Large intestine (tissue), 3 donors: ENCODE measurements at regions not wholly inside any gene's neighbourhood (a gene's known extent, or its start where the extent isn't known, plus 50 kb on each side); places are given as distances from the start of the nearest gene placed in this dataset.

Experiments
- DNase-seq, 2 donors: peaks; one replicate each; pipeline versions ENCODE4 v3.0.0 to v3.0.0-alpha.2; 2013
- H3K27ac ChIP-seq: one replicate; pipeline ENCODE4 v1.5.1; 2013; ENCODE audit warnings: low read length
- H3K27me3 ChIP-seq: 2 replicates; pipeline ENCODE4 v1.6.1; 2013; ENCODE audit warnings: low read length; ENCODE audit not compliant: control insufficient read depth, insufficient read depth
- H3K36me3 ChIP-seq: 2 replicates; pipeline ENCODE4 v1.6.1; 2013; ENCODE audit warnings: low read length; ENCODE audit not compliant: control insufficient read depth, insufficient read depth
- H3K4me1 ChIP-seq: one replicate; pipeline ENCODE4 v1.6.1; 2013; ENCODE audit warnings: low read length; ENCODE audit not compliant: control insufficient read depth, insufficient read depth
- H3K4me3 ChIP-seq: one replicate; pipeline ENCODE4 v1.5.1; 2013; ENCODE audit warnings: low read length
- H3K9me3 ChIP-seq: one replicate; pipeline ENCODE4 v1.6.1; 2013; ENCODE audit warnings: mild to moderate bottlenecking, low read depth, low read length, moderate library complexity; ENCODE audit not compliant: control insufficient read depth
- whole genome bisulfite sequencing: methylation state at CpG from one replicate; pipeline ENCODE4 v1.1.5; 2013; ENCODE audit warnings: low lambda C conversion rate; ENCODE audit not compliant: insufficient coverage; 5-methylcytosine and 5-hydroxymethylcytosine counted together

GRCh38 chr3:101946906-101947305, 97.6 kb downstream of the NFKBIZ start:
- H3K9me3 ChIP-seq: no peaks in the 10 kb centered on the region
- H3K4me1 ChIP-seq: no peaks in the 10 kb centered on the region
- H3K27me3 ChIP-seq: no peaks in the 10 kb centered on the region
- WGBS: 89% methylated on average over 2 of the region's 3 CpGs
- DNase-seq: no peak
- H3K27ac ChIP-seq: no peak overlapping the region
- H3K4me3 ChIP-seq: no peak overlapping the region
- no peaks in the 10 kb centered on the region for H3K36me3 ChIP-seq

- WGBS: no CpG with 5 or more reads among the region's 4 CpGs
- Histone ChIP-seq H3K4me1 (no peaks in the 10 kb centered on the region), H3K36me3 (no peaks in the 10 kb centered on the region), H3K4me3 (no peak overlapping the region), H3K27ac (no peak overlapping the region), H3K9me3 (no peaks in the 10 kb centered on the region), H3K27me3 (no peaks in the 10 kb centered on the region)
- DNase-seq: no peak
Observed at GRCh38 chr3:101950510-101950909, 101.2 kb downstream of the NFKBIZ start.

GRCh38 chr3:101950985-101951733, 101.8 kb downstream of the NFKBIZ start:
- no CpG with 5 or more reads among the region's 1 CpG for WGBS

GRCh38 chr3:101954361-101954760, 105.0 kb downstream of the NFKBIZ start:
- no peaks in the 10 kb centered on the region for H3K9me3 ChIP-seq
- H3K27me3 ChIP-seq: no peaks in the 10 kb centered on the region
- no peaks in the 10 kb centered on the region for H3K36me3 ChIP-seq
- H3K27ac ChIP-seq: no peak overlapping the region
- DNase-seq: no peak
- H3K4me3 ChIP-seq: no peak overlapping the region
- H3K4me1 ChIP-seq: no peaks in the 10 kb centered on the region
- 86% methylated on average over 3 of the region's 6 CpGs for WGBS

More at GRCh38 chr3:101950985-101951733, 101.8 kb downstream of the NFKBIZ start:
- H3K4me3 ChIP-seq: no peak overlapping the region
- no peaks in the 10 kb centered on the region for H3K9me3 ChIP-seq
- no peaks in the 10 kb centered on the region for H3K36me3 ChIP-seq
- H3K27me3 ChIP-seq: no peaks in the 10 kb centered on the region
- no peak overlapping the region for H3K27ac ChIP-seq
- no peaks in the 10 kb centered on the region for H3K4me1 ChIP-seq
- DNase-seq: no peak

GRCh38 chr3:101954936-101955335, 105.6 kb downstream of the NFKBIZ start:
- Histone ChIP-seq H3K27me3 (no peaks in the 10 kb centered on the region), H3K4me1 (no peaks in the 10 kb centered on the region), H3K4me3 (no peak overlapping the region), H3K9me3 (no peaks in the 10 kb centered on the region), H3K27ac (no peak overlapping the region), H3K36me3 (no peaks in the 10 kb centered on the region)
- DNase-seq: no peak
- WGBS: 54% methylated on average over 2 of the region's 3 CpGs

- Histone ChIP-seq H3K4me3 (no peak overlapping the region), H3K27me3 (no peaks in the 10 kb centered on the region), H3K36me3 (no peaks in the 10 kb centered on the region), H3K27ac (no peak overlapping the region), H3K4me1 (no peaks in the 10 kb centered on the region), H3K9me3 (no peaks in the 10 kb centered on the region)
- DNase-seq: no peak
- WGBS: 56% methylated on average over 1 of the region's 1 CpG
Observed at GRCh38 chr3:101962055-101962454, 112.7 kb downstream of the NFKBIZ start.

GRCh38 chr3:101963902-101964362, 114.6 kb downstream of the NFKBIZ start:
- Histone ChIP-seq H3K4me1 (no peaks in the 10 kb centered on the region), H3K9me3 (no peaks in the 10 kb centered on the region), H3K27ac (no peak overlapping the region), H3K36me3 (no peaks in the 10 kb centered on the region), H3K27me3 (no peaks in the 10 kb centered on the region), H3K4me3 (no peak overlapping the region)
- no peak for DNase-seq
- no CpG with 5 or more reads among the region's 3 CpGs for WGBS

- no peaks in the 10 kb centered on the region for H3K9me3 ChIP-seq
- H3K4me1 ChIP-seq: no peaks in the 10 kb centered on the region
- no peak for DNase-seq
- H3K36me3 ChIP-seq: no peaks in the 10 kb centered on the region
- 100% methylated on average over 1 of the region's 4 CpGs for WGBS
- H3K27ac ChIP-seq: no peak overlapping the region
- H3K4me3 ChIP-seq: no peak overlapping the region
- no peaks in the 10 kb centered on the region for H3K27me3 ChIP-seq
Observed at GRCh38 chr3:101964861-101965260, 115.5 kb downstream of the NFKBIZ start.

GRCh38 chr3:101966226-101966625, 116.9 kb downstream of the NFKBIZ start:
- H3K9me3 ChIP-seq: no peaks in the 10 kb centered on the region
- no peak for DNase-seq
- H3K4me3 ChIP-seq: no peak overlapping the region
- WGBS: 71% methylated on average over 1 of the region's 1 CpG
- no peaks in the 10 kb centered on the region for H3K27me3 ChIP-seq
- no peak overlapping the region for H3K27ac ChIP-seq
- no peaks in the 10 kb centered on the region for H3K4me1 ChIP-seq
- H3K36me3 ChIP-seq: no peaks in the 10 kb centered on the region

- DNase-seq: no peak
- Histone ChIP-seq H3K27me3 (no peaks in the 10 kb centered on the region), H3K27ac (no peak overlapping the region), H3K36me3 (no peaks in the 10 kb centered on the region), H3K9me3 (no peaks in the 10 kb centered on the region), H3K4me1 (no peaks in the 10 kb centered on the region), H3K4me3 (no peak overlapping the region)
- 86% methylated on average over 3 of the region's 4 CpGs for WGBS
Observed at GRCh38 chr3:101970212-101970611, 120.9 kb downstream of the NFKBIZ start.

GRCh38 chr3:101970905-101971304, 121.6 kb downstream of the NFKBIZ start:
- Histone ChIP-seq H3K36me3 (no peaks in the 10 kb centered on the region), H3K4me1 (no peaks in the 10 kb centered on the region), H3K27me3 (no peaks in the 10 kb centered on the region), H3K27ac (no peak overlapping the region), H3K4me3 (no peak overlapping the region), H3K9me3 (no peaks in the 10 kb centered on the region)
- no CpG with 5 or more reads among the region's 6 CpGs for WGBS
- DNase-seq: no peak
